ENCODE measurements at regions not wholly inside any gene's neighbourhood (a gene's known extent, or its start where the extent isn't known, plus 50 kb on each side); places are given as distances from the start of the nearest gene placed in this dataset.

GRCh38 chr11:111128076-111128870 is 117.3 kb upstream of the POU2AF2 start:
- no peak for TF ChIP-seq CTCF (IDR thresholded peaks at IDR 0.05 in 4 of 5, conservative IDR thresholded peaks at IDR 0.05 in 1 of 5)
- TF ChIP-seq POLR2A (IDR thresholded peaks at IDR 0.05) = no peak
